ENCODE measurements at regions not wholly inside any gene's neighbourhood (a gene's known extent, or its start where the extent isn't known, plus 50 kb on each side); places are given as distances from the start of the nearest gene placed in this dataset.
A peak's percentile ranks its signal among the peaks of the same experiment; 100 is the strongest.

DNA sequence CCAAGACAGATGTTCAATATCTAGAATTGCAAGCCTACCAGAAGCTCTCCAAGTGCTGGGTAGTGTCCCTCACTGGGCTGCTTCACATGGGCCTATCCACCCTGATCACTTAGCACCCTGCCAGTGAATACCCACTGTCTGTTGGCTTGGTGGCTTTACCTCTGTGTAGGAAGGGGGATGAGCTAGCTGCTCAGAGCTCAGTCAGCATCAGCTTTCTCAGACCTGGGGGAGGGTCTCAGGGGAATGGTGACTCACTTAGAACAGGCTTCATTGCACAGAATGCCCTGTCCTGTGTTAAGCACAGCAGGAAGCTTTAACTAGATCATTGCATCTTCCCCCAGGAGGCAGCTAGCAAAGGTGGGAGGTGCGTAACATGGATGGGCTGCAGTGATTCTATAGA lies 209.8 kb downstream of the PDCD6IP start:
- H2BK120ac ChIP-seq (ENCODE audit: low read depth, low read length), result no peak overlapping the region
- H2BK15ac ChIP-seq (ENCODE audit: low read depth, poor library complexity, severe bottlenecking), result no peak overlapping the region
- H2BK12ac ChIP-seq (ENCODE audit: low read length in 2 of 2), result peak overlapping the region in 1 of 2 experiments; percentile 7
- H3K79me1 ChIP-seq (replicated peaks; ENCODE audit: low read length, poor library complexity, severe bottlenecking), result no peaks in the 10 kb centered on the region
- 66% methylated on average over 1 of the region's 1 CpG for WGBS
- H3K18ac ChIP-seq (ENCODE audit: low read depth in 1 of 2, low read length in 2 of 2), result no peak overlapping the region
- H3K4me3 ChIP-seq (ENCODE audit: insufficient read depth in 1 of 2, low read depth in 1 of 2, low read length in 2 of 2), result peak overlapping the region in 1 of 2 experiments; percentile 31
- no peaks in the 10 kb centered on the region for H3K36me3 ChIP-seq (ENCODE audit: control insufficient read depth in 1 of 2, insufficient read depth in 2 of 2, low read depth in 1 of 2, low read length in 2 of 2)
- no peaks in the 10 kb centered on the region for H3K27me3 ChIP-seq (ENCODE audit: control insufficient read depth in 1 of 2, insufficient read depth in 1 of 2, low read length in 2 of 2)
- peak overlapping the region; percentile 87 for H2AK5ac ChIP-seq (ENCODE audit: low read length, severe bottlenecking)
- H3K27ac ChIP-seq (ENCODE audit: low read length, poor library complexity, severe bottlenecking), result peak overlapping the region; percentile 73
- H2AFZ ChIP-seq (ENCODE audit: low read depth, low read length), result no peak overlapping the region
- H3K4me2 ChIP-seq (ENCODE audit: low read length, poor library complexity, severe bottlenecking), result no peak overlapping the region
- peak; percentile 41 for DNase-seq
- H3K14ac ChIP-seq (ENCODE audit: low read length in 2 of 2), result no peak overlapping the region
- H4K91ac ChIP-seq (ENCODE audit: low read length), result no peak overlapping the region
- H3K4ac ChIP-seq (ENCODE audit: low read depth in 1 of 2, low read length in 2 of 2), result no peak overlapping the region
- H4K8ac ChIP-seq (ENCODE audit: low read length), result no peak overlapping the region
- H2BK5ac ChIP-seq (ENCODE audit: low read depth, low read length, poor library complexity, severe bottlenecking), result no peak overlapping the region
- no peaks in the 10 kb centered on the region for H3K9me3 ChIP-seq (ENCODE audit: control insufficient read depth, low read length)
- peaks cover 22% of the 10 kb centered on the region for H3K4me1 ChIP-seq (ENCODE audit: control insufficient read depth, insufficient read depth, low read depth, low read length)
- H3K9ac ChIP-seq (ENCODE audit: low read length), result no peak overlapping the region
- H3K23ac ChIP-seq (ENCODE audit: low read length in 2 of 2), result no peak overlapping the region

DNA sequence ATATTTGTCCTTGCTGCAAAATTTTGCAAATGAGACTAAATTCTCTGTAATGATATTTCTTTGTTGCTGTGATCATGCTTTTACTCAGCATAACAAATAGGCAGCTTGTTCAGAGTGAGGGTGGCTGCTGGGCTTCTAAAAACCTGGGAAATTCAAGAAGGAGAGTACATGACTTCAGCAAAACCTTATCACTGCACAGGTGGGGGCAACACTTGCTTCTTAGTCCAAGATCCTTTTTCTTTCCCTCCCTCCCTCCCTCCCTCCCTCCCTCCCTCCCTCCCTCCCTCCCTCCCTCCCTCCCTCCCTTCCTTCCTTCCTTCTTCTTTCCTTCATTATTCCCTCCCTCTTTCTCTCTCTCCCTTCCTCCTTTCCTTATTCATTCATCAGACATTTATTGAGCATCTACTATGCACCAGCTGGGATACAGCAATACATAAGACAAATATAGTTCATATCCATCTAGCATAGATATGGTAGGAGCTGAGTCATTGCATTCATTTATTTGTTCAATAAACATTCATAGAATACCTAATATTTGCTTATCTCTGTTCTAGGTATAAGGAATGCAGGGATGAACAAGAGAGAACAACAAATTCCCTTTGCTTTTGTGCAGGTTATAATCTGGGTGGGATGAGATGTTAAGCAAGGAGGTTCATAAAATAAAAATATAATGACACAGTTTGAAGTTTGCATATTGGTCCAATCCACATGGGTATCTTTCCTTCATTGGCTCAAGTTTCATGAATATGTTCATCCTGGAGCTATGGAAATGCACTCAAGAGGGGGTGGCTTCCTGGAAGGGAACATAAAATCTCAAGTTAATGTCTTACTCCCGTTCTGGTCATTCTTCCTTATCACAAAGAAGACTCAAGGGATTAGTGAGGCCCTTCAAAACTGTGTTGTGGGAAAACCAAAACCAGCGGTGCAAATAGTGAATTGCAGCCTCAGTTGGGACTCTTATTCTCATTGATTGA lies 210.7 kb downstream of the PDCD6IP start:
- H3K4me3 ChIP-seq (ENCODE audit: insufficient read depth in 1 of 2, low read depth in 1 of 2, low read length in 2 of 2), result no peak overlapping the region
- DNase-seq, result peak; percentile 15
- H3K9me3 ChIP-seq (ENCODE audit: control insufficient read depth, low read length), result no peaks in the 10 kb centered on the region
- no peak overlapping the region for H3K4me2 ChIP-seq (ENCODE audit: low read length, poor library complexity, severe bottlenecking)
- H2AK5ac ChIP-seq (ENCODE audit: low read length, severe bottlenecking), result no peak overlapping the region
- H3K36me3 ChIP-seq (ENCODE audit: control insufficient read depth in 1 of 2, insufficient read depth in 2 of 2, low read depth in 1 of 2, low read length in 2 of 2), result no peaks in the 10 kb centered on the region
- H3K27ac ChIP-seq (ENCODE audit: low read length, poor library complexity, severe bottlenecking), result peak overlapping the region; percentile 78
- H3K23ac ChIP-seq (ENCODE audit: low read length in 2 of 2), result no peak overlapping the region
- no peak overlapping the region for H3K9ac ChIP-seq (ENCODE audit: low read length)
- H2BK120ac ChIP-seq (ENCODE audit: low read depth, low read length), result no peak overlapping the region
- no peaks in the 10 kb centered on the region for H3K27me3 ChIP-seq (ENCODE audit: control insufficient read depth in 1 of 2, insufficient read depth in 1 of 2, low read length in 2 of 2)
- H4K8ac ChIP-seq (ENCODE audit: low read length), result no peak overlapping the region
- no peak overlapping the region for H2BK5ac ChIP-seq (ENCODE audit: low read depth, low read length, poor library complexity, severe bottlenecking)
- no peak overlapping the region for H4K91ac ChIP-seq (ENCODE audit: low read length)
- no peak overlapping the region for H3K4ac ChIP-seq (ENCODE audit: low read depth in 1 of 2, low read length in 2 of 2)
- no peak overlapping the region for H3K18ac ChIP-seq (ENCODE audit: low read depth in 1 of 2, low read length in 2 of 2)
- WGBS, result 22% methylated on average over 2 of the region's 2 CpGs
- H3K14ac ChIP-seq (ENCODE audit: low read length in 2 of 2), result no peak overlapping the region
- H2AFZ ChIP-seq (ENCODE audit: low read depth, low read length), result no peak overlapping the region
- no peak overlapping the region for H2BK15ac ChIP-seq (ENCODE audit: low read depth, poor library complexity, severe bottlenecking)
- no peaks in the 10 kb centered on the region for H3K79me1 ChIP-seq (replicated peaks; ENCODE audit: low read length, poor library complexity, severe bottlenecking)
- peaks cover 22% of the 10 kb centered on the region for H3K4me1 ChIP-seq (ENCODE audit: control insufficient read depth, insufficient read depth, low read depth, low read length)
- no peak overlapping the region for H2BK12ac ChIP-seq (ENCODE audit: low read length in 2 of 2)

DNA sequence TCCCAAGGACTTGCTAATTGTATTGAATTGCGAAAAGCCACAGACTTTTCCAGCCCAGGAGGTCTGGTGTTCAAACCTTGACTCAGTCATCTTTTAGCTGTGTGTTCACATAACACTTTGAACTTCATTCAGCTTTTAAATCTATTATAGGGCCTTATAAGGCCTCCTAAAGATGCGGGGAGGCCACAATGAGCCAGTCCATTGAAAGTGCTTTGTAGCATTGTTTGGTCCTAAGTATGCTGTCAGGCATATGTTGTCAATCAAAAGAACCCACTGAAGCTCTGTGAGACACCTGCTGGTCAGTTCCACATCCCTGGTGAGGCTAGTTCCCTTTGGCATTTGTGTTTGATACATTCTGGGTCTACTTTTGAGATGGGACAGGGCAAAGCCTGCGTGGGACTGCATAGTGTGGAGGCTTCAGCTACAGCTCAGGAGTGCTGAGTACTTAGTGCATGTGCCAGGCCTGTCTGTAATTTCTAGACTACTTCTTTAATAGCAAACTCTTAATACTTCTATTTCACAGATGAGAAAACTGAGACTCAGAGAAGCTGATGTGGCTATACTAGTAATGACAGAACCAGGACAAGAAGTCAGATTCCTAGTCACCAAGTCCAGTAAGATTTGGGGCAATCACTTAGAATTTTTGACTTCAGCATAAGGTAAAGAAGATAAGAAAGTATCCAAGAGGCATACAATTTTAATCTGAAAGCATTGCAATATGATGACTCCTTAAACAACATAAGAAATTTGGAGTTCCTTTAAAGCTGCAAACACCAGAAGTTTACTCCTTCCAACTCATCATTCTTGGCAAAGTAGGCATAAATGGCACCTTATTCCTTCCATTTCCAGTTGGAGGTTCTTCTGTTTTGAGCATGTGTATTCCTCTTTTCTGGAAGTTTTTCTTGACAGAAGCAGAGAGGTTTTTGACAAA lies 213.0 kb downstream of the PDCD6IP start:
- no peak overlapping the region for H4K8ac ChIP-seq (ENCODE audit: low read length)
- no peaks in the 10 kb centered on the region for H3K9me3 ChIP-seq (ENCODE audit: control insufficient read depth, low read length)
- H2BK5ac ChIP-seq (ENCODE audit: low read depth, low read length, poor library complexity, severe bottlenecking), result peak overlapping the region; percentile 77
- H2BK15ac ChIP-seq (ENCODE audit: low read depth, poor library complexity, severe bottlenecking), result no peak overlapping the region
- peak; percentile 28 for DNase-seq
- no peak overlapping the region for H4K91ac ChIP-seq (ENCODE audit: low read length)
- peak overlapping the region in 1 of 2 experiments; percentile 92 for H2BK12ac ChIP-seq (ENCODE audit: low read length in 2 of 2)
- no peaks in the 10 kb centered on the region for H3K27me3 ChIP-seq (ENCODE audit: control insufficient read depth in 1 of 2, insufficient read depth in 1 of 2, low read length in 2 of 2)
- no peak overlapping the region for H3K18ac ChIP-seq (ENCODE audit: low read depth in 1 of 2, low read length in 2 of 2)
- peak overlapping the region; percentile 14 for H2AK5ac ChIP-seq (ENCODE audit: low read length, severe bottlenecking)
- H3K14ac ChIP-seq (ENCODE audit: low read length in 2 of 2), result no peak overlapping the region
- peak overlapping the region in 1 of 2 experiments; percentile 3 for H3K4me3 ChIP-seq (ENCODE audit: insufficient read depth in 1 of 2, low read depth in 1 of 2, low read length in 2 of 2)
- H3K9ac ChIP-seq (ENCODE audit: low read length), result peak overlapping the region; percentile 26
- no peaks in the 10 kb centered on the region for H3K79me1 ChIP-seq (replicated peaks; ENCODE audit: low read length, poor library complexity, severe bottlenecking)
- WGBS, result 88% methylated on average over 2 of the region's 3 CpGs
- no peaks in the 10 kb centered on the region for H3K36me3 ChIP-seq (ENCODE audit: control insufficient read depth in 1 of 2, insufficient read depth in 2 of 2, low read depth in 1 of 2, low read length in 2 of 2)
- no peak overlapping the region for H3K4me2 ChIP-seq (ENCODE audit: low read length, poor library complexity, severe bottlenecking)
- H3K4me1 ChIP-seq (ENCODE audit: control insufficient read depth, insufficient read depth, low read depth, low read length), result peaks cover 16% of the 10 kb centered on the region
- H3K4ac ChIP-seq (ENCODE audit: low read depth in 1 of 2, low read length in 2 of 2), result peak overlapping the region in 1 of 2 experiments; percentile 70
- H2BK120ac ChIP-seq (ENCODE audit: low read depth, low read length), result peak overlapping the region; percentile 21
- H3K27ac ChIP-seq (ENCODE audit: low read length, poor library complexity, severe bottlenecking), result peak overlapping the region; percentile 86
- no peak overlapping the region for H2AFZ ChIP-seq (ENCODE audit: low read depth, low read length)
- no peak overlapping the region for H3K23ac ChIP-seq (ENCODE audit: low read length in 2 of 2)

DNA sequence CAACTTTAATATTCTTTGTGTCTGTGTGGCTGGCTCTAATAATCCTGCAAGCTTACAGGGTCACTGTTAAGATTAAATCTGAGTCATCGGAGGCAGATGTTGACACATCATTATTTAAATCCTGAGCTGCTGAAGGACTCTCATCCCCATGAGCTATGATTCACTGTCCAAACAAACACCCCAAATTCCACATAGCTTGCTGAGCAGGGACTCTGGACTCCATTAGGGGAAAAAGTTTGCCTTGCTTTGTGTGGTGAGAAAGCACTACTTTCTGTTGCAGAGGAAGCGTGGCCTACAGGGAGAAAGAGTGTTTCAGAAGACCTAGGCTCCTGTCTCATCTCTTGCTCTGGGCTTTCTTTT lies 213.7 kb downstream of the PDCD6IP start:
- H2BK5ac ChIP-seq (ENCODE audit: low read depth, low read length, poor library complexity, severe bottlenecking), result no peak overlapping the region
- no peak overlapping the region for H4K8ac ChIP-seq (ENCODE audit: low read length)

More for the DNA sequence above, 213.7 kb downstream of the PDCD6IP start:
- Histone ChIP-seq H3K4me1 (ENCODE audit: control insufficient read depth, insufficient read depth, low read depth, low read length) (peaks cover 14% of the 10 kb centered on the region), H3K9me3 (ENCODE audit: control insufficient read depth, low read length) (no peaks in the 10 kb centered on the region), H2AK5ac (ENCODE audit: low read length, severe bottlenecking) (no peak overlapping the region), H3K27me3 (ENCODE audit: control insufficient read depth in 1 of 2, insufficient read depth in 1 of 2, low read length in 2 of 2) (no peaks in the 10 kb centered on the region), H3K4me2 (ENCODE audit: low read length, poor library complexity, severe bottlenecking) (no peak overlapping the region), H3K4ac (ENCODE audit: low read depth in 1 of 2, low read length in 2 of 2) (no peak overlapping the region), H3K23ac (ENCODE audit: low read length in 2 of 2) (no peak overlapping the region), H3K18ac (ENCODE audit: low read depth in 1 of 2, low read length in 2 of 2) (no peak overlapping the region), H3K36me3 (ENCODE audit: control insufficient read depth in 1 of 2, insufficient read depth in 2 of 2, low read depth in 1 of 2, low read length in 2 of 2) (no peaks in the 10 kb centered on the region), H3K27ac (ENCODE audit: low read length, poor library complexity, severe bottlenecking) (peak overlapping the region; percentile 86), H3K4me3 (ENCODE audit: insufficient read depth in 1 of 2, low read depth in 1 of 2, low read length in 2 of 2) (no peak overlapping the region), H3K9ac (ENCODE audit: low read length) (peak overlapping the region; percentile 52), H2BK12ac (ENCODE audit: low read length in 2 of 2) (no peak overlapping the region), H2BK15ac (ENCODE audit: low read depth, poor library complexity, severe bottlenecking) (no peak overlapping the region), H2BK120ac (ENCODE audit: low read depth, low read length) (no peak overlapping the region), H3K14ac (ENCODE audit: low read length in 2 of 2) (no peak overlapping the region), H4K91ac (ENCODE audit: low read length) (no peak overlapping the region), H3K79me1 (replicated peaks; ENCODE audit: low read length, poor library complexity, severe bottlenecking) (no peaks in the 10 kb centered on the region), H2AFZ (ENCODE audit: low read depth, low read length) (no peak overlapping the region)
- WGBS, result 0% methylated on average over 1 of the region's 2 CpGs
- peak; percentile 93 for DNase-seq

Measured in mesenchymal stem cell (in vitro differentiated cells and primary cell).